ENCODE measurements at regions not wholly inside any gene's neighbourhood (a gene's known extent, or its start where the extent isn't known, plus 50 kb on each side); places are given as distances from the start of the nearest gene placed in this dataset.

DNA sequence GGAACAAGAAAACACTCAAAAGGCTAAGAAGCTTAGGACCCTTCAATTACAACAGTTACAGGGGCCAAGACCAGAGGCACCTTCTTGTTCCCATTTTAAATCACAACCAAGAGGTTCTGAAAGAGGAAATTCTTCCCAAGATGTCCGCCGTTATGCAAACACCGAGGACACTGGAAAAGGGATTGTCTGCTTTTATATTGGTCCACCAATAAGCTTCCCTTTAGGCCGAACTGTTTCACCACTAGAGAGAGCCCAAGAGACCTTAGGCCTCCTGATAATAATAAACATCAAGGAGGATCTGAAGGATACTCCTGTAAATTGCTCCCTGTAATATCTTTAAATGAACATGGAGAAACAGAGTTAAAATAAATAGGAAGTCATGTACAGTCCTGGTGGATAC lies 92.6 kb upstream of the NLRP2B start:
- ChIA-PET POLR2A (ENCODE audit: partially characterized antibody) (no interaction called here), CTCF (ENCODE audit: partially characterized antibody) (no interaction called here)
- Histone ChIP-seq H2AK5ac (ENCODE audit: low read depth, low read length) (no peak overlapping the region), H3K4me1 (replicated peaks in 1 of 4; ENCODE audit: control insufficient read depth in 3 of 4, insufficient read depth in 4 of 4, low read length in 3 of 4) (no peaks in the 10 kb centered on the region), H3K27me3 (replicated peaks in 1 of 4; ENCODE audit: control insufficient read depth in 3 of 4, extremely low read depth in 1 of 4, insufficient read depth in 3 of 4, low read length in 3 of 4) (no peaks in the 10 kb centered on the region), H2BK15ac (ENCODE audit: low read length) (no peak overlapping the region), H3K4ac (replicated peaks; ENCODE audit: insufficient read length, low read depth, low read length) (no peak overlapping the region), H4K20me1 (replicated peaks in 1 of 2; ENCODE audit: control insufficient read depth in 1 of 2, insufficient read depth in 2 of 2, low read length in 2 of 2) (no peaks in the 10 kb centered on the region), H3K23me2 (ENCODE audit: low read depth, low read length) (no peaks in the 10 kb centered on the region), H2AFZ (ENCODE audit: low read length) (no peak overlapping the region), H2BK20ac (ENCODE audit: low read length) (no peak overlapping the region), H3K56ac (replicated peaks; ENCODE audit: insufficient read length, low read depth, low read length) (no peak overlapping the region), H3K36me3 (ENCODE audit: control insufficient read depth in 2 of 4, insufficient read depth in 4 of 4, low read length in 3 of 4) (no peaks in the 10 kb centered on the region), H3K79me1 (ENCODE audit: low read depth, low read length) (no peaks in the 10 kb centered on the region), H2BK12ac (ENCODE audit: low read depth, low read length) (no peak overlapping the region), H4K8ac (ENCODE audit: extremely low read depth, insufficient read depth, low read length) (no peak overlapping the region), H4K91ac (replicated peaks; ENCODE audit: insufficient read length, low read length) (no peak overlapping the region), H3K9me3 (ENCODE audit: insufficient read depth in 2 of 2, low read depth in 1 of 2, low read length in 1 of 2) (peaks cover 2 to 3% of the 10 kb centered on the region in 2 experiments; a peak in 1 of 4 replicates), H3K9ac (replicated peaks in 1 of 4; ENCODE audit: extremely low read depth in 1 of 4, low read depth in 3 of 4, low read length in 3 of 4) (no peak overlapping the region), H2BK120ac (replicated peaks; ENCODE audit: low read depth, low read length) (no peak overlapping the region), H3K14ac (ENCODE audit: insufficient read length) (no peak overlapping the region), H3K4me3 (ENCODE audit: extremely low read depth in 1 of 4, insufficient read depth in 2 of 4, low read depth in 3 of 4, low read length in 4 of 4) (no peak overlapping the region), H3K18ac (ENCODE audit: extremely low read depth, low read length) (no peak overlapping the region), H3K4me2 (ENCODE audit: insufficient read depth in 1 of 2, low read depth in 2 of 2, low read length in 2 of 2) (no peak overlapping the region), H4K5ac (ENCODE audit: insufficient read length, low read depth, low read length) (no peak overlapping the region), H3K27ac (ENCODE audit: low read depth, low read length) (no peak overlapping the region), H2BK5ac (ENCODE audit: low read depth, low read length) (no peak overlapping the region), H3K23ac (ENCODE audit: insufficient read length) (no peak overlapping the region), H3K79me2 (ENCODE audit: control insufficient read depth in 1 of 2, insufficient read depth in 2 of 2, low read length in 2 of 2) (no peaks in the 10 kb centered on the region)
- no peak for DNase-seq (ENCODE audit: low read depth in 1 of 2, low spot score in 2 of 2)
- 78% methylated on average over 4 of the region's 4 CpGs; no CpG with 5 or more reads in 1 of the 2 experiments for WGBS, 2 experiments (ENCODE audit: extremely low coverage in 1 of 2, insufficient coverage in 1 of 2, insufficient read length in 1 of 2, insufficient replicate concordance in 2 of 2, low coverage in 1 of 2, low lambda C conversion rate in 2 of 2, missing lambda C conversion rate in 1 of 2)
- FAIRE-seq = no peak
- no peak for TF ChIP-seq HDAC6 (IDR thresholded peaks at IDR 0.05; ENCODE audit: low read depth, low read length)
- no peak for TF ChIP-seq EGR1 (IDR thresholded peaks at IDR 0.05; ENCODE audit: borderline replicate concordance, low read depth, low read length)
- TF ChIP-seq JUN (IDR thresholded peaks at IDR 0.05; ENCODE audit: low read depth, low read length) = no peak
